ENCODE measurements at regions not wholly inside any gene's neighbourhood (a gene's known extent, or its start where the extent isn't known, plus 50 kb on each side); places are given as distances from the start of the nearest gene placed in this dataset.

DNA sequence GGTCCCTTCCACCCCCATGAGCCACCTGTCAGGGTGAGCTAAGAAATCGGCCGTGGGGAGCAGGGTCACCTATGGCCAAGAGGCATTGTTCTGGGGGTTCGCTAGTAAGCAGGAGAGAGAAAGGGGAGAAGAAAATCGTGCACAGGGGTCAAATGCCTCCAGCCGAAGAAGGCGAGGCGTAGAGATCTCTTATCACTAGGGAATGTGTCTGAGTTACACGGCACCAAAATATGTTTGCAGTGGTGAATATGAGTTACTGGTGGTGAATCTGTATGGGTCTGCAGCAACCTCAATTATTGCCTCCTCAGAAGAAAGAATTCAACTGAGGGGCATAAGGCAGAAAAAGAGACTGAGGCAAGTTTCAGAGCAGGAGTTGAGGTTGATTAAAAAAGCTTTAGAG lies 54.2 kb upstream of the RABGAP1L start:
- CTCF ChIA-PET, result no interaction called here
- Histone ChIP-seq H3K18ac (ENCODE audit: low read depth, low read length) (no peak overlapping the region), H4K5ac (ENCODE audit: low read depth, low read length) (no peak overlapping the region), H3K14ac (replicated peaks; ENCODE audit: low read depth, low read length) (no peak overlapping the region), H2AK5ac (ENCODE audit: low read depth, low read length) (no peak overlapping the region), H3K9ac (ENCODE audit: low read depth, low read length) (no peak overlapping the region), H2BK120ac (ENCODE audit: low read depth, low read length) (no peak overlapping the region), H4K8ac (ENCODE audit: low read depth in 2 of 2, low read length in 2 of 2) (no peak overlapping the region), H2AK9ac (replicated peaks; ENCODE audit: low read depth, low read length, poor library complexity) (no peak overlapping the region), H2AFZ (replicated peaks; ENCODE audit: low read length, poor library complexity) (no peak overlapping the region), H3K9me1 (ENCODE audit: insufficient read depth, low read length) (no peaks in the 10 kb centered on the region), H2BK20ac (ENCODE audit: low read depth, low read length) (no peak overlapping the region), H4K20me1 (ENCODE audit: insufficient read depth, low read length) (no peaks in the 10 kb centered on the region), H3K56ac (ENCODE audit: extremely low read depth, insufficient read depth, low read length) (no peak overlapping the region), H3K36me3 (ENCODE audit: control insufficient read depth, insufficient read depth, low read length) (no peaks in the 10 kb centered on the region), H3K27me3 (ENCODE audit: control insufficient read depth, insufficient read depth, low read length) (peaks cover 2% of the 10 kb centered on the region), H3K23ac (ENCODE audit: low read depth, low read length) (no peak overlapping the region), H2BK5ac (ENCODE audit: low read depth, low read length, poor library complexity, severe bottlenecking) (no peak overlapping the region), H3K4ac (ENCODE audit: low read depth, low read length) (no peak overlapping the region), H3K27ac (ENCODE audit: insufficient read depth, low read length) (no peak overlapping the region), H3K4me3 (ENCODE audit: insufficient read depth, low read depth, low read length) (no peak overlapping the region), H2BK15ac (ENCODE audit: low read depth, low read length) (no peak overlapping the region), H3K79me1 (ENCODE audit: low read depth in 1 of 2, low read length in 2 of 2) (no peaks in the 10 kb centered on the region), H3K9me3 (ENCODE audit: control insufficient read depth, insufficient read depth, low read length) (no peaks in the 10 kb centered on the region), H4K91ac (ENCODE audit: insufficient read depth, low read depth, low read length) (no peak overlapping the region), H3K4me1 (ENCODE audit: control insufficient read depth, insufficient read depth, low read length) (no peaks in the 10 kb centered on the region), H3K4me2 (ENCODE audit: low read depth, low read length) (no peak overlapping the region)
- WGBS, 2 experiments (ENCODE audit: extremely low coverage in 2 of 2, insufficient read length in 1 of 2), result 50% methylated on average over 1 of the region's 8 CpGs; no CpG with 5 or more reads in 1 of the 2 experiments
- ATAC-seq (ENCODE audit: low read depth), result no peak
- no TSS peak for BruUV-seq (replicated peaks)
- in situ Hi-C loops (cut with MboI; ENCODE audit: low sequenced_read_pairs) (no loop called here), intact Hi-C loops (cut with micrococcal nuclease) (no loop called here), dilution Hi-C loops (cut with HindIII; ENCODE audit: low sequenced_read_pairs, unreplicated experiment) (no loop called here)
- TF ChIP-seq RAD21 (IDR thresholded peaks at IDR 0.05; ENCODE audit: low read length), result no peak
- TF ChIP-seq CTCF (conservative IDR thresholded peaks at IDR 0.05; ENCODE audit: low read depth, low read length), result no peak
- no peak for TF ChIP-seq SMC3 (IDR thresholded peaks at IDR 0.05; ENCODE audit: low read depth, low read length)
- TF ChIP-seq FOS (IDR thresholded peaks at IDR 0.05; ENCODE audit: low read depth, low read length), result no peak
- no peak for TF ChIP-seq CEBPB (IDR thresholded peaks at IDR 0.05; ENCODE audit: low read depth, low read length)
- no peak for TF ChIP-seq NFE2L2 (IDR thresholded peaks at IDR 0.05; ENCODE audit: low read depth, low read length)
- no peak for DNase-seq
- POLR2A ChIA-PET (ENCODE audit: unreplicated experiment), result no interaction called here

Measured in IMR-90 (cell line).